ENCODE measurements at regions not wholly inside any gene's neighbourhood (a gene's known extent, or its start where the extent isn't known, plus 50 kb on each side); places are given as distances from the start of the nearest gene placed in this dataset.

GRCh38 chr7:35334506-35334905 lies 80.6 kb upstream of the TBX20 start:
- TF ChIP-seq CTCF (IDR thresholded peaks at IDR 0.05; ENCODE audit: borderline replicate concordance, extremely low read depth, insufficient read depth), result no peak
- H3K27ac ChIP-seq (ENCODE audit: low read depth in 2 of 2, low read length in 2 of 2), result no peak overlapping the region
- no peak for DNase-seq
- FAIRE-seq, result no peak
- H3K27me3 ChIP-seq (ENCODE audit: control insufficient read depth, insufficient read depth, low read length), result no peaks in the 10 kb centered on the region
- intact Hi-C loops (cut with DNase I), result no loop called here
- no peaks in the 10 kb centered on the region for H3K36me3 ChIP-seq (ENCODE audit: control insufficient read depth in 2 of 3, insufficient read depth in 3 of 3, low read length in 3 of 3)
- no peaks in the 10 kb centered on the region for H3K4me1 ChIP-seq (ENCODE audit: control insufficient read depth in 2 of 3, insufficient read depth in 2 of 3, low read depth in 1 of 3, low read length in 3 of 3)
- H3K4me3 ChIP-seq (ENCODE audit: low read length in 3 of 3), result no peak overlapping the region
- H3K9me3 ChIP-seq (ENCODE audit: control insufficient read depth in 2 of 3, insufficient read depth in 1 of 3, low read length in 3 of 3), result no peaks in the 10 kb centered on the region
- H3K9ac ChIP-seq (ENCODE audit: low read length in 3 of 3), result no peak overlapping the region

DNA sequence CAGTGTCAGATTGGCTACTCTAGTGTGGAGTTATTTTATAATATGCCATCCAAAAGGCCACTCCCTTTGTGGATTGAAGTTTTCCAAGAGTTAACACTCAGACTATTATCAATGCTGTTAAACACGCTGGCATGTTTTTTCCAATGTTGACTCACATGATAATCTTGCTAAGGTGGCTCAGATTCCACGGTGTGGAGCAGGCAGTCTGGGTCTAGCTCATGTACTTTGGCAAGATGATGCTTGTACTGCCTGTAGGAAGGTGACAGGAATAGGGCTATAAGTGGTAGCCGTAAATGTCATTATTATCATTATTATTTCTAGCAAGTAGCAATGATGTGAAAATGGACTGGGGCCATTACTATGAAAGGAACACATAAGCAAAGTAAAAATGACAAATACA lies 79.4 kb upstream of the TBX20 start:
- no peak overlapping the region for H3K4me3 ChIP-seq (ENCODE audit: low read length in 3 of 3)
- DNase-seq, result no peak
- H3K9me3 ChIP-seq (ENCODE audit: control insufficient read depth in 2 of 3, insufficient read depth in 1 of 3, low read length in 3 of 3), result no peaks in the 10 kb centered on the region
- no peaks in the 10 kb centered on the region for H3K4me1 ChIP-seq (ENCODE audit: control insufficient read depth in 2 of 3, insufficient read depth in 2 of 3, low read depth in 1 of 3, low read length in 3 of 3)
- H3K36me3 ChIP-seq (ENCODE audit: control insufficient read depth in 2 of 3, insufficient read depth in 3 of 3, low read length in 3 of 3), result no peaks in the 10 kb centered on the region
- intact Hi-C loops (cut with DNase I), result no loop called here
- H3K9ac ChIP-seq (ENCODE audit: low read length in 3 of 3), result no peak overlapping the region
- H3K27ac ChIP-seq (ENCODE audit: low read depth in 2 of 2, low read length in 2 of 2), result no peak overlapping the region
- no peak for TF ChIP-seq CTCF (IDR thresholded peaks at IDR 0.05; ENCODE audit: borderline replicate concordance, extremely low read depth, insufficient read depth)
- no peaks in the 10 kb centered on the region for H3K27me3 ChIP-seq (ENCODE audit: control insufficient read depth, insufficient read depth, low read length)
- no peak for FAIRE-seq

DNA sequence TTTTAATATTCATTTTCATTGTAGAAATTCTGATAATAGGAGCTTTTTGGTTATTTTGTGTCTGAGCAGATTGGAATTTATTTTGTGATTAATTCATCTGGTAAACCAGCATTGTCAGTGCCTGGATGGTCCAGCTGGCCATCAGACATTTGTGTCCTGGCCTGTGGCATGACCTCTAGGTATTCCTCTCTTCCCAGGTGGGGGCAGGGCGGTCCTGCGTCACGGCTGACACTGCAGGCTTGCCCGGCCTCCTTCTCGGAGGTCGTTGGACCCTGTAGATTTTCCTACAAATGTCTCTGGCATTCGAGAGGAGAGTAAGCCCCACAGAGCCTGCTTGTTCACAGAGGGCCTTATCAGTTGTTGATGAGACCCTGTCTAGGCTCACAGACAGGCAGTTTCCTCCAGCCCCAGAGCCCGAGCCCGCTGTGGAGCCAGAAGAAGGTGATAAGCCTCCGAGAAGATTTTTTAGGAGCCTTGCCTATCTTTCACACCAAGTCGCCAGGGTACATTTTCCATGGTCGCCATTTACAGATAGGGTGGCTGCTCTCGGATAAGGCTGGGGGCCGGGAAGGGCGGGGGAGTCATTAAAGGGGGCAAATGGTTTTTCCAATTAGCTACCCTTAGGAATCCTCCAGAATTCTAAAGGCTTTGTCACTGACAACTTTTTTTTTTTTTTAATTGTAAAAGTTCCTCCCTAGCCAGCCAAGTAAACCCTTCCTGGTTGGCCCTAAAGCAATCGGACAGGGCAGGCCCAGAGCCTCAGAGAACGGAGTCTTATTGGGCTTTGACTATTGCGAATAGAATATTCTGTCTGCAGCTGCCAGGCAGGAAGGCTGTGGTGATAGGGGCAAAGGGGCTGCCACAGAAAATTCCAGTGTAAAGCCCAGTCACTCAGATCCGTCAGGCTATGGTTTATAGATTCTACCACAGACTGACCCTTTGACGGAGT lies 78.1 kb upstream of the TBX20 start:
- intact Hi-C loops (cut with DNase I), result no loop called here
- no peak for TF ChIP-seq CTCF (IDR thresholded peaks at IDR 0.05; ENCODE audit: borderline replicate concordance, extremely low read depth, insufficient read depth)
- Histone ChIP-seq H3K27me3 (ENCODE audit: control insufficient read depth, insufficient read depth, low read length) (no peaks in the 10 kb centered on the region), H3K9ac (ENCODE audit: low read length in 3 of 3) (no peak overlapping the region), H3K36me3 (ENCODE audit: control insufficient read depth in 2 of 3, insufficient read depth in 3 of 3, low read length in 3 of 3) (no peaks in the 10 kb centered on the region), H3K4me1 (ENCODE audit: control insufficient read depth in 2 of 3, insufficient read depth in 2 of 3, low read depth in 1 of 3, low read length in 3 of 3) (no peaks in the 10 kb centered on the region), H3K9me3 (ENCODE audit: control insufficient read depth in 2 of 3, insufficient read depth in 1 of 3, low read length in 3 of 3) (no peaks in the 10 kb centered on the region), H3K4me3 (ENCODE audit: low read length in 3 of 3) (no peak overlapping the region), H3K27ac (ENCODE audit: low read depth in 2 of 2, low read length in 2 of 2) (no peak overlapping the region)
- FAIRE-seq (no peak), DNase-seq (no peak)
